ENCODE measurements at regions not wholly inside any gene's neighbourhood (a gene's known extent, or its start where the extent isn't known, plus 50 kb on each side); places are given as distances from the start of the nearest gene placed in this dataset.

DNA sequence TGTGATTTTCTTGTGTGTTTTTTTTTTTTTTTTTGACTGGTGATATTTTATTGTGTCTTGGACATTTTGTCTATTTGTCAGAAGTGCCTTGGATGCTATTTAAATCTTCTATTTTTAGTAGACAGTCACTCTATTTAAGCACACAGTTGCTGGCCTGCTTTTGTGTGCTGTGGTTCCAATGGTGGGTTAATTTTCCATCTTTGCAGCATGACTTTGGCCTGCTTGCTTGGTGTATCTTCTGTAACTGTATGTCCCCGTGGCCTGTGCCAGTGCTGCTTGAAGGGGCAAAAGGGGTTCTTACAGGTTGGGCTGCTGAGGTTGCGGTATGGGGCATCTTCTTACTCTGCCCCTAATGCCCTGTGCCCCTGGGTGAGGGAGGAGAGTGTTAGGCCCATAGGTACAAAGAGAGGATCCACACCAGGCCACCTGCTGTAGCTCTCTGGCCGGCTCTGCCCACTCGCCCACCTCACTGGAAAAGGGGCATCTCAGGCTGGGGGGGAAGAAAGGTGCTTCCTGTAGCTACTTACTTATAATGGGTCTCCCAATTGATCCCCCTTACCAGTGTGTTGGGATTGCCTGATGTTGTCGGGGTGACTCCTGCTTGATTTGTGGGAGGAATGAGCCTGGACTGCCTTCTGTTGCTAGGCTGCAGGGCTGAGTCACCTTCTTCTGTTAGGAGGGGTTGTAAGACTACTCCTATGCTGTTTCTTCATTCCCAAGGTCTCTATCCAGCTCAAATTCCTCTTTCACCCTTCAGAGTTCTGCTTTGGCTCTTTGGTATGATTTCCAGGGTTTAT lies 490.0 kb upstream of the HS6ST1 start:
- Histone ChIP-seq H3K4me2 (ENCODE audit: low read depth, low read length, poor library complexity, severe bottlenecking) (no peak overlapping the region), H3K4me3 (ENCODE audit: insufficient read depth, low read length, poor library complexity, severe bottlenecking) (no peak overlapping the region), H3K9me3 (ENCODE audit: insufficient read depth, low read length) (no peaks in the 10 kb centered on the region), H2AFZ (ENCODE audit: low read depth, low read length, severe bottlenecking) (no peak overlapping the region), H3K36me3 (ENCODE audit: low read length) (no peaks in the 10 kb centered on the region), H3K27me3 (ENCODE audit: low read length) (no peaks in the 10 kb centered on the region), H3K27ac (ENCODE audit: low read depth, low read length) (no peak overlapping the region), H4K20me1 (ENCODE audit: low read depth, low read length) (no peaks in the 10 kb centered on the region), H3F3A (ENCODE audit: insufficient read depth) (no peaks in the 10 kb centered on the region), H3K9ac (ENCODE audit: low read length) (no peak overlapping the region), H3K79me2 (ENCODE audit: insufficient read depth, low read length) (no peaks in the 10 kb centered on the region), H3K9me2 (replicated peaks; ENCODE audit: insufficient read depth, low read length) (no peaks in the 10 kb centered on the region)
- TF ChIP-seq, protein P1, sequence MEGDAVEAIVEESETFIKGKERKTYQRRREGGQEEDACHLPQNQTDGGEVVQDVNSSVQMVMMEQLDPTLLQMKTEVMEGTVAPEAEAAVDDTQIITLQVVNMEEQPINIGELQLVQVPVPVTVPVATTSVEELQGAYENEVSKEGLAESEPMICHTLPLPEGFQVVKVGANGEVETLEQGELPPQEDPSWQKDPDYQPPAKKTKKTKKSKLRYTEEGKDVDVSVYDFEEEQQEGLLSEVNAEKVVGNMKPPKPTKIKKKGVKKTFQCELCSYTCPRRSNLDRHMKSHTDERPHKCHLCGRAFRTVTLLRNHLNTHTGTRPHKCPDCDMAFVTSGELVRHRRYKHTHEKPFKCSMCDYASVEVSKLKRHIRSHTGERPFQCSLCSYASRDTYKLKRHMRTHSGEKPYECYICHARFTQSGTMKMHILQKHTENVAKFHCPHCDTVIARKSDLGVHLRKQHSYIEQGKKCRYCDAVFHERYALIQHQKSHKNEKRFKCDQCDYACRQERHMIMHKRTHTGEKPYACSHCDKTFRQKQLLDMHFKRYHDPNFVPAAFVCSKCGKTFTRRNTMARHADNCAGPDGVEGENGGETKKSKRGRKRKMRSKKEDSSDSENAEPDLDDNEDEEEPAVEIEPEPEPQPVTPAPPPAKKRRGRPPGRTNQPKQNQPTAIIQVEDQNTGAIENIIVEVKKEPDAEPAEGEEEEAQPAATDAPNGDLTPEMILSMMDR (IDR thresholded peaks at IDR 0.05; ENCODE audit: insufficient read depth, low read length, poor library complexity, severe bottlenecking): no peak
- no peak for TF ChIP-seq EZH2phosphoT487 (conservative IDR thresholded peaks at IDR 0.05; ENCODE audit: low read length)

DNA sequence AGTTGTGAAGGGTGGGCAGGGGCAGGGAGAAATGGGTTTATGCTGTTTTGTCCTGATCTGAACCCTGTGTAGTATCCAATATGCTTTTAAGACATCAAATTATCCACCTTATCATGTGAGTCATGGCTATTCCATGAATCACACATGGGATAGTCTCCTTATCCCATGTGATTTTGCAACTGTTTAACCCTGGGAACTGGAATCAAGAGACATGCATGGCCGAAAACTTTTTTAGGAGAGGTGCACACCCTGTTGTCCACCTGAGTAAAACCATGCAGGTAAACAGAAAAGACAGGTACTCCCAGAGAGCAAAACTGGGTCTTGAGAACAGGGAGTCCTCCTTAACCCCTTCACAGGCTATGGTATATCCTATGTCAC lies 490.6 kb upstream of the HS6ST1 start:
- no peak overlapping the region for H3K4me3 ChIP-seq (ENCODE audit: insufficient read depth, low read length, poor library complexity, severe bottlenecking)
- no peak overlapping the region for H3K27ac ChIP-seq (ENCODE audit: low read depth, low read length)
- no peaks in the 10 kb centered on the region for H3F3A ChIP-seq (ENCODE audit: insufficient read depth)
- H2AFZ ChIP-seq (ENCODE audit: low read depth, low read length, severe bottlenecking): no peak overlapping the region
- no peaks in the 10 kb centered on the region for H3K27me3 ChIP-seq (ENCODE audit: low read length)
- no peaks in the 10 kb centered on the region for H3K9me3 ChIP-seq (ENCODE audit: insufficient read depth, low read length)
- no peak overlapping the region for H3K4me2 ChIP-seq (ENCODE audit: low read depth, low read length, poor library complexity, severe bottlenecking)
- H4K20me1 ChIP-seq (ENCODE audit: low read depth, low read length): no peaks in the 10 kb centered on the region
- H3K9ac ChIP-seq (ENCODE audit: low read length): no peak overlapping the region
- no peaks in the 10 kb centered on the region for H3K79me2 ChIP-seq (ENCODE audit: insufficient read depth, low read length)
- H3K36me3 ChIP-seq (ENCODE audit: low read length): no peaks in the 10 kb centered on the region
- no peaks in the 10 kb centered on the region for H3K9me2 ChIP-seq (replicated peaks; ENCODE audit: insufficient read depth, low read length)
- no peak for TF ChIP-seq EZH2phosphoT487 (conservative IDR thresholded peaks at IDR 0.05; ENCODE audit: low read length)
- TF ChIP-seq, protein P1 (IDR thresholded peaks at IDR 0.05; ENCODE audit: insufficient read depth, low read length, poor library complexity, severe bottlenecking): no peak

DNA sequence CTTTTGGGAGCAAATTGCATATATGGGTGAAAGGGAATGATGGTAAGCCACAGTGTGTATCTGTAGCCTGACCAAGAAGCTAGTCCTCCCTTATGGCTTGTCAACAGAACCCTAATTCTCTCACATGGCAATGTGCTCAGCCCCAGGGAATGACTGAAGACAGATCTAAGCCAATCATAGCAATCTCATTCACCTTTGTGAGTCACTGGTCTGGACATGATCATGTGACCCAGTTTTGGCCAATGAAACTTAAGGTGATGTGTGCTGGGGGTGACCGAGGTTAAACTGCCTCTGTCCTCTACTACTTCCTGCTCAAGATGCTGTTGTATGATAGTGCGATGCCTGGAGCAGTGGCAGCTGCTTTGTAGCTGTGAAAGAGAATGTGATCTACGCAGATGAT lies 491.2 kb upstream of the HS6ST1 start:
- no peak overlapping the region for H3K27ac ChIP-seq (ENCODE audit: low read depth, low read length)
- TF ChIP-seq EZH2phosphoT487 (conservative IDR thresholded peaks at IDR 0.05; ENCODE audit: low read length): no peak
- TF ChIP-seq, protein P1 (IDR thresholded peaks at IDR 0.05; ENCODE audit: insufficient read depth, low read length, poor library complexity, severe bottlenecking): no peak
- no peak overlapping the region for H3K4me2 ChIP-seq (ENCODE audit: low read depth, low read length, poor library complexity, severe bottlenecking)
- H3K36me3 ChIP-seq (ENCODE audit: low read length): no peaks in the 10 kb centered on the region
- H3K9ac ChIP-seq (ENCODE audit: low read length): no peak overlapping the region
- no peaks in the 10 kb centered on the region for H3F3A ChIP-seq (ENCODE audit: insufficient read depth)
- H3K27me3 ChIP-seq (ENCODE audit: low read length): no peaks in the 10 kb centered on the region
- H3K79me2 ChIP-seq (ENCODE audit: insufficient read depth, low read length): no peaks in the 10 kb centered on the region
- no peak overlapping the region for H2AFZ ChIP-seq (ENCODE audit: low read depth, low read length, severe bottlenecking)
- no peaks in the 10 kb centered on the region for H3K9me2 ChIP-seq (replicated peaks; ENCODE audit: insufficient read depth, low read length)
- H4K20me1 ChIP-seq (ENCODE audit: low read depth, low read length): no peaks in the 10 kb centered on the region
- H3K9me3 ChIP-seq (ENCODE audit: insufficient read depth, low read length): no peaks in the 10 kb centered on the region
- no peak overlapping the region for H3K4me3 ChIP-seq (ENCODE audit: insufficient read depth, low read length, poor library complexity, severe bottlenecking)
